ENCODE measurements at regions not wholly inside any gene's neighbourhood (a gene's known extent, or its start where the extent isn't known, plus 50 kb on each side); places are given as distances from the start of the nearest gene placed in this dataset.

GRCh38 chrX:10761447-10761846 is 141.1 kb upstream of the MID1 start:
- Histone ChIP-seq H3K27me3 (replicated peaks; ENCODE audit: insufficient read depth) (no peaks in the 10 kb centered on the region), H3K4me1 (ENCODE audit: control insufficient read depth in 1 of 2, low read depth in 2 of 2) (no peaks in the 10 kb centered on the region), H3K4me3 (no peak overlapping the region), H3K27ac (no peak overlapping the region), H3K9me3 (no peaks in the 10 kb centered on the region), H3K36me3 (no peaks in the 10 kb centered on the region)
- DNase-seq (ENCODE audit: low spot score), result no peak
- TF ChIP-seq, protein P1, sequence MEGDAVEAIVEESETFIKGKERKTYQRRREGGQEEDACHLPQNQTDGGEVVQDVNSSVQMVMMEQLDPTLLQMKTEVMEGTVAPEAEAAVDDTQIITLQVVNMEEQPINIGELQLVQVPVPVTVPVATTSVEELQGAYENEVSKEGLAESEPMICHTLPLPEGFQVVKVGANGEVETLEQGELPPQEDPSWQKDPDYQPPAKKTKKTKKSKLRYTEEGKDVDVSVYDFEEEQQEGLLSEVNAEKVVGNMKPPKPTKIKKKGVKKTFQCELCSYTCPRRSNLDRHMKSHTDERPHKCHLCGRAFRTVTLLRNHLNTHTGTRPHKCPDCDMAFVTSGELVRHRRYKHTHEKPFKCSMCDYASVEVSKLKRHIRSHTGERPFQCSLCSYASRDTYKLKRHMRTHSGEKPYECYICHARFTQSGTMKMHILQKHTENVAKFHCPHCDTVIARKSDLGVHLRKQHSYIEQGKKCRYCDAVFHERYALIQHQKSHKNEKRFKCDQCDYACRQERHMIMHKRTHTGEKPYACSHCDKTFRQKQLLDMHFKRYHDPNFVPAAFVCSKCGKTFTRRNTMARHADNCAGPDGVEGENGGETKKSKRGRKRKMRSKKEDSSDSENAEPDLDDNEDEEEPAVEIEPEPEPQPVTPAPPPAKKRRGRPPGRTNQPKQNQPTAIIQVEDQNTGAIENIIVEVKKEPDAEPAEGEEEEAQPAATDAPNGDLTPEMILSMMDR (IDR thresholded peaks at IDR 0.05), result no peak
- ATAC-seq (ENCODE audit: insufficient number of reproducible peaks, low FRiP score, low read depth), result no peak

DNA sequence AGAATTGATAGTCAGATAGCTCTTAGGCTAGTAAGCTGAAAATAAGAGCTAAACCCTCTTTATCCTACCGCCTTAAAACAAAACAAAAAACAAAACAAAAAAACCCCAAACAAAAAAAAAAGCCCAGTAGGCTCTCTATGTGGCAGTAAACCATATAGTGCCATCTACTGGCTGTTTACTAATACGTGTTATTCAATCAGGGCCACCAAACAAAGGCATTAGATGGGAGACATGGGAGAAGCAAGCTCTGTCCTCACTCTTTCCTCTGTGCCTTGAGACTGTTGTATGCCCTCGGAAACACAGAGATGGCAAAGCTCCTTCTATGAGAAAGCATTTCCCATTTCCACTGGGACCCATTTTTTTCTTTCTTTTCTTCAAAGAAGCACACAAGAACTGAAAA is 148.8 kb upstream of the MID1 start:
- no peak for DNase-seq (ENCODE audit: low spot score)
- H3K36me3 ChIP-seq, result no peaks in the 10 kb centered on the region
- TF ChIP-seq, protein P1 (IDR thresholded peaks at IDR 0.05), result no peak
- H3K4me3 ChIP-seq, result peak overlapping the region; percentile 51
- H3K27ac ChIP-seq, result peak overlapping the region; percentile 50 to 59
- H3K9me3 ChIP-seq, result no peaks in the 10 kb centered on the region
- ATAC-seq (ENCODE audit: insufficient number of reproducible peaks, low FRiP score, low read depth), result no peak
- H3K4me1 ChIP-seq (ENCODE audit: control insufficient read depth in 1 of 2, low read depth in 2 of 2), result no peaks in the 10 kb centered on the region
- H3K27me3 ChIP-seq (replicated peaks; ENCODE audit: insufficient read depth), result no peaks in the 10 kb centered on the region

- H3K36me3 ChIP-seq, result no peaks in the 10 kb centered on the region
- no peak for DNase-seq (ENCODE audit: low spot score)
- H3K9me3 ChIP-seq, result no peaks in the 10 kb centered on the region
- H3K27ac ChIP-seq, result peak overlapping the region; percentile 50 to 59
- no peaks in the 10 kb centered on the region for H3K4me1 ChIP-seq (ENCODE audit: control insufficient read depth in 1 of 2, low read depth in 2 of 2)
- TF ChIP-seq, protein P1 (IDR thresholded peaks at IDR 0.05), result no peak
- ATAC-seq (ENCODE audit: insufficient number of reproducible peaks, low FRiP score, low read depth), result no peak
- no peaks in the 10 kb centered on the region for H3K27me3 ChIP-seq (replicated peaks; ENCODE audit: insufficient read depth)
- peak overlapping the region; percentile 51 for H3K4me3 ChIP-seq
Observed at GRCh38 chrX:10769696-10770619, 149.6 kb upstream of the MID1 start.

DNA sequence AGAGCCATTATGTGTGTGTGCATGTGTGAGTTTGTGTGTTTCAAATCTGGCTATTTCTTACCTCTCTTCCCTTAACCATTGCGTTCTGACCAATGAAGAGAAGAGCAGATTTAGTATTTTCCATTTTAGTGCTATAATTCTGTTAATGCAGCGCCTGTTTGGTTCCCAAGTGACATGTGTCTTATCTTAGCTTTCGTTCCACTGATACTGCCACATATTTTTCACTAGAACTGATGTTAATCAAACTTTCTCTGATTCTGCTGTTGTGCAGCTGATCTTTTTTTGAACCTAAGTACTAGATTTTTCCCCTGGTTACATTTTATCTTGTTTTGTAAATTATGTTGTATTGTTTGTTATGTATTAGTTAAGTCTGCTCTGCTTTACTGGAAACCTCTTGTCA is 152.9 kb upstream of the MID1 start:
- Histone ChIP-seq H3K36me3 (no peaks in the 10 kb centered on the region), H3K4me3 (no peak overlapping the region), H3K27ac (no peak overlapping the region), H3K27me3 (replicated peaks; ENCODE audit: insufficient read depth) (no peaks in the 10 kb centered on the region), H3K9me3 (no peaks in the 10 kb centered on the region), H3K4me1 (ENCODE audit: control insufficient read depth in 1 of 2, low read depth in 2 of 2) (no peaks in the 10 kb centered on the region)
- DNase-seq (ENCODE audit: low spot score), result no peak
- TF ChIP-seq, protein P1 (IDR thresholded peaks at IDR 0.05), result no peak
- ATAC-seq (ENCODE audit: insufficient number of reproducible peaks, low FRiP score, low read depth), result no peak

DNA sequence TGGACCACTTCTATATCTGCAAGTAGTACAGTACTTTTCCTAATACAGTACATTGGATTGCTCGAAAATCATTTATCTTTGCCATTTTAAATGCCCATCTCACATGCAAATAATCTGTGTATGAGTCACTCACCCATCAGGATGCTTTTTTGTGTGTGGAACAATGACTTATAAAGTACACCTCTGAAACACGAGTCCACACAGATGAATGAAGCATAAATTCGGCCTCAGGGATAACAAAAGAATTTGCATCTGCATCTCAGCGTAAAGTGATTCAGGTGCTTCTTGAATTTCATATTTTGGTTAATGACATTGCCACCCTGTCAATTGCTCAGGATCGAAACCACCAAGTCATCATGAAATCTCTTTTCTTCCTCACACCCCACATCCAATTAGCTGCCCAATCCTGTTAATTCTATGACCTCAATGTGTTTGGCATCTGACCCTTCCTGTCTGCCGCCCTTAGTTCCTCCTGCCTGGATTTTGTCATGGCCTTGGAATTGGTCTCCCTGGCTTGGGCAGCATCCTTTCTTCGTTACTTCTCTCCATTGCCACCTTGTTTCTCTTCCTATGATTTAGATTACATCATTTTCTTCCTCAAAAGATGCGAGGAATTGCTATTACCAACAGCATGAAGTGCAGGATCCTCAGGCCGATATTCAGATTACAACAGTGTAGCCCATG is 161.6 kb upstream of the MID1 start:
- no peaks in the 10 kb centered on the region for H3K9me3 ChIP-seq
- ATAC-seq (ENCODE audit: insufficient number of reproducible peaks, low FRiP score, low read depth) (no peak), DNase-seq (ENCODE audit: low spot score) (no peak)
- no peaks in the 10 kb centered on the region for H3K36me3 ChIP-seq
- no peaks in the 10 kb centered on the region for H3K4me1 ChIP-seq (ENCODE audit: control insufficient read depth in 1 of 2, low read depth in 2 of 2)
- no peak overlapping the region for H3K27ac ChIP-seq
- TF ChIP-seq, protein P1 (IDR thresholded peaks at IDR 0.05), result no peak
- H3K27me3 ChIP-seq (replicated peaks; ENCODE audit: insufficient read depth), result no peaks in the 10 kb centered on the region
- no peak overlapping the region for H3K4me3 ChIP-seq
